ENCODE measurements at regions not wholly inside any gene's neighbourhood (a gene's known extent, or its start where the extent isn't known, plus 50 kb on each side); places are given as distances from the start of the nearest gene placed in this dataset.

- H3K27ac ChIP-seq (ENCODE audit: low read depth, low read length, poor library complexity, severe bottlenecking): no peak overlapping the region
- intact Hi-C loops (cut with micrococcal nuclease; ENCODE audit: unreplicated experiment): loop anchor here (5.0 kb wide), 1 partner anchor 45 kb away; no protein-coding TSS in a partner anchor
- H3K4me2 ChIP-seq (ENCODE audit: low read length): no peak overlapping the region; the same call in 1 of the 2 replicates
- no TSS peak for BruUV-seq (replicated peaks)
- H3K4me1 ChIP-seq (ENCODE audit: insufficient read depth, low read length, poor library complexity, severe bottlenecking): peaks cover 52% of the 10 kb centered on the region
- H3K9me2 ChIP-seq (ENCODE audit: insufficient read depth, low read length): no peaks in the 10 kb centered on the region
- H3K36me3 ChIP-seq (ENCODE audit: insufficient read depth, low read length): no peaks in the 10 kb centered on the region
- H4K20me1 ChIP-seq (ENCODE audit: insufficient read depth, low read length): no peaks in the 10 kb centered on the region
- ChIA-PET CTCF (ENCODE audit: unreplicated experiment) (no interaction called here), POLR2A (no interaction called here)
- peak; percentile 64 for DNase-seq (ENCODE audit: low spot score)
- no peaks in the 10 kb centered on the region for H3K9me3 ChIP-seq (ENCODE audit: low read length)
- H3K79me2 ChIP-seq (ENCODE audit: insufficient read depth, low read depth, low read length): no peaks in the 10 kb centered on the region
- no peak overlapping the region for H3K4me3 ChIP-seq (ENCODE audit: low read depth, low read length, poor library complexity, severe bottlenecking)
- peak overlapping the region; percentile 40; the same call in 1 of the 2 replicates for H2AFZ ChIP-seq (ENCODE audit: low read length)
- TF ChIP-seq CTCF (conservative IDR thresholded peaks at IDR 0.05; ENCODE audit: low read length) (peak; percentile 73), EZH2phosphoT487 (IDR thresholded peaks at IDR 0.05; ENCODE audit: borderline replicate concordance, low read depth, low read length) (no peak)
Measured at GRCh38 chr9:134217431-134218210, 53.3 kb upstream of the RNU6ATAC start.

DNA sequence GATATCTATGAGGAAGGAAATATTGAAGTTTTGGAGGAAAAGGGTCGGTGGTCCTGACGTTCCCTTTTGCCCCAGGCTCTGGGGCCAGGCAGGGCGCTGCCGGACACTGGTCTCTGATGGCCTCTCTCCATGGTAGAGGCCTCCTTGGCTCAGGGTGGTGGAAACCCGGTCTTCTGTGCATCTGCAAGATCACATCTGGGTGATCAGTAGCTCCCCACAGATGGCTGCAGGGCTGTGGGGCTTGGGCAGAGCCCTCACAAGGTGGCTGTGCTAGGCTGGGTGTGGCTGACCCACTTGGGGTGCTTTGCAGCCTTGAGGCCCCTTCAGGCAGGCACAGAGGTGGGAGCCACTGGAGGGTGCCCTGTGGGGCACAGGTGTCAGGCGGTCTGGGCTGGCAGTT is 53.9 kb upstream of the RNU6ATAC start:
- no peaks in the 10 kb centered on the region for H4K20me1 ChIP-seq (ENCODE audit: insufficient read depth, low read length)
- POLR2A ChIA-PET: no interaction called here
- no peak overlapping the region for H3K27ac ChIP-seq (ENCODE audit: low read depth, low read length, poor library complexity, severe bottlenecking)
- H3K79me2 ChIP-seq (ENCODE audit: insufficient read depth, low read depth, low read length): no peaks in the 10 kb centered on the region
- no peak for DNase-seq (ENCODE audit: low spot score)
- H2AFZ ChIP-seq (ENCODE audit: low read length): peak overlapping the region; percentile 40; the same call in 1 of the 2 replicates
- H3K9me3 ChIP-seq (ENCODE audit: low read length): no peaks in the 10 kb centered on the region
- H3K4me3 ChIP-seq (ENCODE audit: low read depth, low read length, poor library complexity, severe bottlenecking): no peak overlapping the region
- H3K4me1 ChIP-seq (ENCODE audit: insufficient read depth, low read length, poor library complexity, severe bottlenecking): peaks cover 52% of the 10 kb centered on the region
- intact Hi-C loops (cut with micrococcal nuclease; ENCODE audit: unreplicated experiment): loop anchor here (5.0 kb wide), 1 partner anchor 46 kb away; no protein-coding TSS in a partner anchor
- H3K36me3 ChIP-seq (ENCODE audit: insufficient read depth, low read length): no peaks in the 10 kb centered on the region
- H3K9me2 ChIP-seq (ENCODE audit: insufficient read depth, low read length): no peaks in the 10 kb centered on the region
- no TSS peak for BruUV-seq (replicated peaks)
- CTCF ChIA-PET (ENCODE audit: unreplicated experiment): no interaction called here
- no peak for TF ChIP-seq CTCF (conservative IDR thresholded peaks at IDR 0.05; ENCODE audit: low read length)
- TF ChIP-seq EZH2phosphoT487 (IDR thresholded peaks at IDR 0.05; ENCODE audit: borderline replicate concordance, low read depth, low read length): no peak
- no peak overlapping the region; the same call in 1 of the 2 replicates for H3K4me2 ChIP-seq (ENCODE audit: low read length)

DNA sequence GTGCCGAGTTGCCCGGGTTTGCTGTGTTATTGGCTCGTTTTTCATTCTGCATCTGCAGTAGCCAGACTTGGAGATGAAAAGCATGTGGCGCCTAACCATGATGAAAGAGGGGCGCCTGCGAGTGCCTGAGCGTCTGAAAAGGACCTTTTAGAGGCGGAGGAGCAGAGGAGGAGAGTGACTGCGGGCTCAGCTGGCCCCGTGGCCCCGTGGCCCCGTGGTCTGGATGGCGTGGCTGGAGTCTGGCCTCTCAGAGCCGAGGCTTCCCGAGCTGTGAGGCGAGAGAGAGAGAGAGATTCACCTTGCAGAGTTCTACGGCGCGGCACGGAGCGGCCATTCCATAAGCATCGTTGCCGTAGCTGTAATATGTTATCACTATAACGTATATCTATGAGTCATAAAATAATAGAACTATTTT is 55.3 kb upstream of the RNU6ATAC start:
- Histone ChIP-seq H3K9me2 (ENCODE audit: insufficient read depth, low read length) (no peaks in the 10 kb centered on the region), H3K36me3 (ENCODE audit: insufficient read depth, low read length) (no peaks in the 10 kb centered on the region), H3K4me1 (ENCODE audit: insufficient read depth, low read length, poor library complexity, severe bottlenecking) (peaks cover 52% of the 10 kb centered on the region), H3K79me2 (ENCODE audit: insufficient read depth, low read depth, low read length) (no peaks in the 10 kb centered on the region), H3K27ac (ENCODE audit: low read depth, low read length, poor library complexity, severe bottlenecking) (no peak overlapping the region), H3K4me3 (ENCODE audit: low read depth, low read length, poor library complexity, severe bottlenecking) (no peak overlapping the region), H4K20me1 (ENCODE audit: insufficient read depth, low read length) (no peaks in the 10 kb centered on the region), H3K9me3 (ENCODE audit: low read length) (no peaks in the 10 kb centered on the region), H3K4me2 (ENCODE audit: low read length) (no peak overlapping the region), H2AFZ (ENCODE audit: low read length) (no peak overlapping the region)
- TF ChIP-seq CTCF (conservative IDR thresholded peaks at IDR 0.05; ENCODE audit: low read length) (no peak), EZH2phosphoT487 (IDR thresholded peaks at IDR 0.05; ENCODE audit: borderline replicate concordance, low read depth, low read length) (no peak)
- intact Hi-C loops (cut with micrococcal nuclease; ENCODE audit: unreplicated experiment): loop anchor here (5.0 kb wide), 1 partner anchor 47 kb away; no protein-coding TSS in a partner anchor
- DNase-seq (ENCODE audit: low spot score): no peak
- POLR2A ChIA-PET: interaction anchor here (0.5 kb wide), 1 partner anchor 1521 kb away, joined by 6 read pairs; no protein-coding TSS in a partner anchor
- no TSS peak for BruUV-seq (replicated peaks)
- CTCF ChIA-PET (ENCODE audit: unreplicated experiment): no interaction called here

Data from OCI-LY7 (cell line).